ENCODE measurements at regions not wholly inside any gene's neighbourhood (a gene's known extent, or its start where the extent isn't known, plus 50 kb on each side); places are given as distances from the start of the nearest gene placed in this dataset.
A peak's percentile ranks its signal among the peaks of the same experiment; 100 is the strongest.
"Not testable (repeated sequence)": the region's sequence is repeated elsewhere in the genome, so short reads cannot be mapped to it uniquely, and the experiment has no call there.

DNA sequence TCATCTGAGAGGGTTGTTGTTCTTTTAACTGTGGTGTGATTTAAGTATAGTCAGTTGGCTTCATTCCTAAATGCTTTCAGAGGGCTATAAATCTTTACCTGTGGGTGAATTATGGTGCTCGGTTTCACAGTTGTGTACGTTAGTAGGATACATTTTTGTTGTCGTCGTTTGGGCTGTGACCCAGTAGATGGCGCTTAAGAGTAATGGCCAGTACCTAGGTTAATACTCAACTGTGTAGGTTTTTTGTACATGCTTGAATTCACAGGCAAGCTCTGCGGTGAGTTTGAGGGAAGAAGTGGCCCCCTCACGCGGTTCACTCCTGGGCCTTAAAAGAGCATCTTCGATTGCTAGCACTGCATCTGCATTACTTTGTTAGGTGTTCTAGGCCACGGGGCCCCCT, 571.7 kb upstream of the TGIF2LX start:
- in situ Hi-C loops (cut with HindIII; ENCODE audit: low pct_ligation_motif_present, low pct_unique_long_range_greater_than_20kb, low sequenced_read_pairs) = not testable (repeated sequence)
- DNase-seq = peak; percentile 0

GRCh38 chrX:89369904-89370303, 551.8 kb upstream of the TGIF2LX start:
- in situ Hi-C loops (cut with HindIII; ENCODE audit: low pct_ligation_motif_present, low pct_unique_long_range_greater_than_20kb, low sequenced_read_pairs); DNase-seq: not testable (repeated sequence)

DNA sequence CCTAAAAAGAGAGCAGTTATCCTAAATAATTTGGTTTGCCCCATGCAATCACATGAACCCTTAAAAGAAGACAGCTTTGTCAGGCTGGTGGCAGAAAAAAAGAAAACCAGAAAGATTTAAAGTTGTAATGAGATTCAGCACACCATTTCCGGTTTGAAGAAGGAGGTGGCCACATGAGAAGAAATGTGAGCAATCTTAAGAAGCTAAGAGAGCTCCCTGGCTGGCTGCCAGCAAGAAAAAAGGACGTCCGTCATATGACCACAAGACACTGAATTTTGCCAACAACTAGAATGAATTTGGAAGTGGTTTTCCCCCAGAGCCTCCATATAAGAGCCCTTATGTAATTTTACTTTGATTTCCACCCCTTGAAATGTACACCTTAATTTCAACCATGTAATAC, 528.7 kb upstream of the TGIF2LX start:
- in situ Hi-C loops (cut with HindIII; ENCODE audit: low pct_ligation_motif_present, low pct_unique_long_range_greater_than_20kb, low sequenced_read_pairs); DNase-seq: not testable (repeated sequence)

GRCh38 chrX:89402818-89403217, 518.9 kb upstream of the TGIF2LX start:
- not testable (repeated sequence) for DNase-seq

DNA sequence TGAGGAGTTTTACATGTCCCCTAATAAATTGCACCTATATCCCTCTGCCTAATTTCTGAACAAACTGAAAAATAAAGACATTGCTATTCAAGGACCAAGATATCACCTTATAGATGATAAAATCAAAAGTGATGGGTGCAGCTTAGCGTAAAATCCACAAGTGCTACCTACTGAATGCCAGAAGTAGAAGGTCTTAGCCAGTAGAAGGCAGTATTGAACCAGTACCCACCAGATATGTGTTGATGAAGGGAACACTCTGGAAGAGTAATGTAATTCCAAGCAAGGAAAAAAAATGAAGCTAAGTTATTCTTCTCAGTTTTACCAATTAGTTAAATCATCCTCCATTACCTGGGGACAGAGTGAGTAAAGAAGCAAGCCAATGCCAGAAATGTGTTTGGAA, 516.6 kb upstream of the TGIF2LX start:
- DNase-seq = peak; percentile 0
- in situ Hi-C loops (cut with HindIII; ENCODE audit: low pct_ligation_motif_present, low pct_unique_long_range_greater_than_20kb, low sequenced_read_pairs) = not testable (repeated sequence)

More at GRCh38 chrX:89402818-89403217, 518.9 kb upstream of the TGIF2LX start:
- in situ Hi-C loops (cut with HindIII; ENCODE audit: low pct_ligation_motif_present, low pct_unique_long_range_greater_than_20kb, low sequenced_read_pairs) = not testable (repeated sequence)

DNA sequence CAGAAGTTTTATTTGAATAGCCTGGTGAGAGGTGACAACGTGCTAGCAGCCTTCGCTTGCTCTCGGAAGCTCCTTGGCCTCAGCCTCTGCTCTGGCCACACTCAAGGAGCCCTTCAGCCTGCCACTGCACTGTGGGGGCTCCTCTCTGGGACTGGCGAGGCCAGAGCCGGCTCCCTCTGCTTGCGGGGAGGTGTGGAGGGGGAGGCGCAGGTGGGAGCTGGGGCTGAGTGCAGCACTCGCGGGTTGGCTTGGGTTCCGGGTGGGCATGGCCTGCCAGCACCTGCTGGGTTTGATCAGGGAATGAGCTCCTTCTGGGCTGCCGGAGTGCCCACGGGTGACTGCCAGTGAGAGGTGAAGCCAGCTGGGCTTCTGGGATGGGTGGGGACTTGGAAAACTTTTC, 504.8 kb upstream of the TGIF2LX start:
- DNase-seq; in situ Hi-C loops (cut with HindIII; ENCODE audit: low pct_ligation_motif_present, low pct_unique_long_range_greater_than_20kb, low sequenced_read_pairs): not testable (repeated sequence)

DNA sequence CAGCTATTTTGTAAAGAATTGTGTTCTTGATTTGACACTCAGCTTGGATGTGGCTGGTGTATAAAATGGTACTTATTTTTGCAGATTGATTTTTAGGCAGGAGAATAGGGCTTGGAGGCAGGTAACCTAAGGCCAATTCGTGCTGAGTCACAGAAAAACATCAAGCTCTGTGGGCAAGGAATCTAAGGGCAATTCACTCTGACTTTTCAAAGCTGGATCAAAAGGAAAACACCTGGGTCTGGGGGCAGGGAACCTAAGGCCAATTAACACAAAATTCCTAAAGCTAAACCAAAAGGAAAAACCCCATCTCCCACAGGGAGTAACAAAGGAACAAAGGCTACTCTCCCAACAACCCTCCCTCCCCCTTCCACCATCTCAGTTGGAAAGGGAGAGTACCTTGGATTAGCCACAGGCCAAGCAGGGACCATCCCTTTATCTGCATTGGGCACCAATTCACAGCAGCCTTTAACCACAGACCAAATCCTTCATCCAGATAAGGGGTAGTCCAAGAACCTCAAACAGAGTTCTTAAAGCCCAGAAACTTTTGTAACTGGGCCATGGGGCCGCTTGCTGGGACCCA, 489.0 kb upstream of the TGIF2LX start:
- in situ Hi-C loops (cut with HindIII; ENCODE audit: low pct_ligation_motif_present, low pct_unique_long_range_greater_than_20kb, low sequenced_read_pairs); DNase-seq: not testable (repeated sequence)

All from ACHN (cell line).